Panc1 (cell line): ENCODE measurements at regions not wholly inside any gene's neighbourhood (a gene's known extent, or its start where the extent isn't known, plus 50 kb on each side); places are given as distances from the start of the nearest gene placed in this dataset.

Source experiments
- ATAC-seq: fragments of 200-7000 bp; cut with Tn5 transposase; 2 replicates; pipeline ENCODE4 v1.9.1; 2020; ENCODE audit warnings: mild to moderate bottlenecking, moderate library complexity
- BruUV-seq: library from RNA; stranded (reverse); fragments of 400-500 nt; replicated peaks from 2 replicates; lab custom pipeline; 2021; lab: Mats Ljungman, UMichigan
- CTCF ChIA-PET: fragments of 300-600 bp; sonication (Branson Sonifier 250); formaldehyde crosslinking; loops from one replicate; lab custom pipeline; 2022; ENCODE audit warnings: antibody characterized with exemption; lab: Charles Lee
- POLR2A ChIA-PET: fragments of 300-600 bp; sonication (Branson Sonifier 250); formaldehyde crosslinking; loops from one replicate; lab custom pipeline; 2022; ENCODE audit warnings: antibody characterized with exemption; lab: Charles Lee
- DNase-seq: peaks from one replicate; pipeline ENCODE4 v3.0.0-alpha.2; 2010; ENCODE audit warnings: low read depth, low spot score
- H3K27ac ChIP-seq: 2 replicates; pipeline ENCODE4 v1.5.1; 2011; ENCODE audit warnings: mild to moderate bottlenecking, low read length, inconsistent platforms
- H3K27me3 ChIP-seq: fragments of 200-500 bp; sonication (Bioruptor generic); 2 replicates; pipeline ENCODE4 v1.6.0; 2014; ENCODE audit warnings: low read length, inconsistent platforms; ENCODE audit not compliant: control insufficient read depth, insufficient read depth
- H3K36me3 ChIP-seq: fragments of 200-500 bp; sonication (Bioruptor generic); 2 replicates; pipeline ENCODE4 v1.5.1; 2014; ENCODE audit warnings: inconsistent platforms, mild to moderate bottlenecking, low read length, moderate library complexity; ENCODE audit not compliant: control insufficient read depth, insufficient read depth
- H3K4me1 ChIP-seq: 2 replicates; pipeline ENCODE4 v1.5.1; 2011; ENCODE audit warnings: inconsistent platforms, mild to moderate bottlenecking, low read length, moderate library complexity; ENCODE audit not compliant: control insufficient read depth, insufficient read depth
- H3K4me3 ChIP-seq, 2 experiments: 2 replicates each; pipeline ENCODE4 v1.5.1; 2011 to 2012; ENCODE audit warnings: low read depth in 2 of 2, low read length in 2 of 2, mild to moderate bottlenecking in 2 of 2, inconsistent platforms in 1 of 2, moderate library complexity in 1 of 2
- H3K9me3 ChIP-seq: fragments of 200-500 bp; sonication (Bioruptor generic); 2 replicates; pipeline ENCODE4 v1.5.1; 2014; ENCODE audit warnings: low read depth, mild to moderate bottlenecking, inconsistent platforms, low read length, moderate library complexity; ENCODE audit not compliant: control insufficient read depth, insufficient read depth
- POLR2AphosphoS5 ChIP-seq: IDR thresholded peaks from 2 replicates; pipeline ENCODE4 v1.6.1; 2012; ENCODE audit warnings: mild to moderate bottlenecking, low read depth, low read length, moderate library complexity
- SIN3A ChIP-seq: IDR thresholded peaks from 2 replicates; pipeline ENCODE4 v1.6.1; 2012; ENCODE audit warnings: low read depth, mild to moderate bottlenecking, low read length, moderate library complexity, borderline replicate concordance; ENCODE audit not compliant: insufficient read depth
- TCF7L2 ChIP-seq: IDR thresholded peaks from 2 replicates; pipeline ENCODE4 v1.6.1; 2011; ENCODE audit warnings: mild to moderate bottlenecking, low read depth, low read length, inconsistent platforms
- in situ Hi-C: cut with HindIII; loops from 2 replicates; pipeline ENCODE4 v1.10.0; 2016; ENCODE audit warnings: low sequenced_read_pairs, low pct_unique_long_range_greater_than_20kb
- intact Hi-C: fragments of 100-400 bp; cut with micrococcal nuclease; formaldehyde crosslinking; loops from one replicate; pipeline ENCODE4 v1.10.0; 2022; ENCODE audit not compliant: unreplicated experiment
- TF ChIP-seq, protein P1 (sequence below), 2 experiments: IDR thresholded peaks; 2 replicates each; pipeline ENCODE4 v1.6.1; 2011 to 2012; ENCODE audit warnings: low read depth in 2 of 2, control low read depth in 1 of 2, low read length in 1 of 2, mild to moderate bottlenecking in 1 of 2, moderate library complexity in 1 of 2; ENCODE audit not compliant: insufficient read depth in 1 of 2
- TF ChIP-seq, protein P2 (sequence below): fragments of 450-650 bp; IDR thresholded peaks from 2 replicates; pipeline ENCODE4 v1.5.1; 2017; ENCODE audit warnings: mild to moderate bottlenecking

- Histone ChIP-seq H3K4me1 (no peaks in the 10 kb centered on the region), H3K4me3 (no peak overlapping the region), H3K36me3 (no peaks in the 10 kb centered on the region), H3K27me3 (no peaks in the 10 kb centered on the region), H3K27ac (no peak overlapping the region), H3K9me3 (no peaks in the 10 kb centered on the region)
- intact Hi-C loops, result no loop called here
- ATAC-seq (no peak), DNase-seq (no peak)
- CTCF ChIA-PET, result no interaction called here
- TF ChIP-seq, protein P1, sequence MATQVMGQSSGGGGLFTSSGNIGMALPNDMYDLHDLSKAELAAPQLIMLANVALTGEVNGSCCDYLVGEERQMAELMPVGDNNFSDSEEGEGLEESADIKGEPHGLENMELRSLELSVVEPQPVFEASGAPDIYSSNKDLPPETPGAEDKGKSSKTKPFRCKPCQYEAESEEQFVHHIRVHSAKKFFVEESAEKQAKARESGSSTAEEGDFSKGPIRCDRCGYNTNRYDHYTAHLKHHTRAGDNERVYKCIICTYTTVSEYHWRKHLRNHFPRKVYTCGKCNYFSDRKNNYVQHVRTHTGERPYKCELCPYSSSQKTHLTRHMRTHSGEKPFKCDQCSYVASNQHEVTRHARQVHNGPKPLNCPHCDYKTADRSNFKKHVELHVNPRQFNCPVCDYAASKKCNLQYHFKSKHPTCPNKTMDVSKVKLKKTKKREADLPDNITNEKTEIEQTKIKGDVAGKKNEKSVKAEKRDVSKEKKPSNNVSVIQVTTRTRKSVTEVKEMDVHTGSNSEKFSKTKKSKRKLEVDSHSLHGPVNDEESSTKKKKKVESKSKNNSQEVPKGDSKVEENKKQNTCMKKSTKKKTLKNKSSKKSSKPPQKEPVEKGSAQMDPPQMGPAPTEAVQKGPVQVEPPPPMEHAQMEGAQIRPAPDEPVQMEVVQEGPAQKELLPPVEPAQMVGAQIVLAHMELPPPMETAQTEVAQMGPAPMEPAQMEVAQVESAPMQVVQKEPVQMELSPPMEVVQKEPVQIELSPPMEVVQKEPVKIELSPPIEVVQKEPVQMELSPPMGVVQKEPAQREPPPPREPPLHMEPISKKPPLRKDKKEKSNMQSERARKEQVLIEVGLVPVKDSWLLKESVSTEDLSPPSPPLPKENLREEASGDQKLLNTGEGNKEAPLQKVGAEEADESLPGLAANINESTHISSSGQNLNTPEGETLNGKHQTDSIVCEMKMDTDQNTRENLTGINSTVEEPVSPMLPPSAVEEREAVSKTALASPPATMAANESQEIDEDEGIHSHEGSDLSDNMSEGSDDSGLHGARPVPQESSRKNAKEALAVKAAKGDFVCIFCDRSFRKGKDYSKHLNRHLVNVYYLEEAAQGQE (IDR thresholded peaks at IDR 0.05; ENCODE audit: insufficient read depth in 1 of 2, low read depth in 2 of 2, low read length in 1 of 2), result no peak
- no peak for TF ChIP-seq TCF7L2
- TF ChIP-seq SIN3A, result no peak
- no TSS peak for BruUV-seq
- POLR2A ChIA-PET, result no interaction called here
- in situ Hi-C loops, result no loop called here
Observed at GRCh38 chr9:99690573-99690972, 131.1 kb upstream of the NR4A3 start.

DNA sequence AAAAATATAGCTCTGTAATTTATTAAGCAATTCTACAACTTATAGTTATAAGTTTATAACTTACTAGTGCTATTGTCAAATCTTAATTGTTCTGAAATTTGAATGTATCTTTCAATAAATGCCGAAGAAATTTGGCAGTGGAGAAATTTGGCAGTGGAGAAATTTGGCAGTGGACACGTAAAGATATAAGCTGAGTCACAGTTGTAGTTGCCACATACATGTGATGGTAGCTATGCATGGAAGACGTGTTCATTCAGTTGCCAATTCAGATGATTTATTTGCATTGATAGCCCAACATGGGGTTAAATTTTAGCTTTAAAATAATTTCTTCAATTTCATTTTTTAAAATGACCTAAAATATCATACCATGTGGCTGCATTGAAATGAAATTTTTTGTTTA, 127.8 kb upstream of the NR4A3 start:
- ChIA-PET CTCF (interaction anchor here (0.8 kb wide), 1 partner anchor 64 kb away, joined by 3 read pairs; no protein-coding TSS in a partner anchor), POLR2A (no interaction called here)
- no peak overlapping the region for H3K27ac ChIP-seq
- DNase-seq (no peak), ATAC-seq (no peak)
- H3K36me3 ChIP-seq, result no peaks in the 10 kb centered on the region
- no peak for TF ChIP-seq POLR2AphosphoS5
- TF ChIP-seq, protein P1 (IDR thresholded peaks at IDR 0.05; ENCODE audit: insufficient read depth in 1 of 2, low read depth in 2 of 2, low read length in 1 of 2), result no peak
- TF ChIP-seq, protein P2, sequence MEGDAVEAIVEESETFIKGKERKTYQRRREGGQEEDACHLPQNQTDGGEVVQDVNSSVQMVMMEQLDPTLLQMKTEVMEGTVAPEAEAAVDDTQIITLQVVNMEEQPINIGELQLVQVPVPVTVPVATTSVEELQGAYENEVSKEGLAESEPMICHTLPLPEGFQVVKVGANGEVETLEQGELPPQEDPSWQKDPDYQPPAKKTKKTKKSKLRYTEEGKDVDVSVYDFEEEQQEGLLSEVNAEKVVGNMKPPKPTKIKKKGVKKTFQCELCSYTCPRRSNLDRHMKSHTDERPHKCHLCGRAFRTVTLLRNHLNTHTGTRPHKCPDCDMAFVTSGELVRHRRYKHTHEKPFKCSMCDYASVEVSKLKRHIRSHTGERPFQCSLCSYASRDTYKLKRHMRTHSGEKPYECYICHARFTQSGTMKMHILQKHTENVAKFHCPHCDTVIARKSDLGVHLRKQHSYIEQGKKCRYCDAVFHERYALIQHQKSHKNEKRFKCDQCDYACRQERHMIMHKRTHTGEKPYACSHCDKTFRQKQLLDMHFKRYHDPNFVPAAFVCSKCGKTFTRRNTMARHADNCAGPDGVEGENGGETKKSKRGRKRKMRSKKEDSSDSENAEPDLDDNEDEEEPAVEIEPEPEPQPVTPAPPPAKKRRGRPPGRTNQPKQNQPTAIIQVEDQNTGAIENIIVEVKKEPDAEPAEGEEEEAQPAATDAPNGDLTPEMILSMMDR, result no peak
- TF ChIP-seq SIN3A, result no peak
- no peak for TF ChIP-seq TCF7L2
- H3K27me3 ChIP-seq, result no peaks in the 10 kb centered on the region
- in situ Hi-C loops, result no loop called here
- H3K9me3 ChIP-seq, result no peaks in the 10 kb centered on the region
- no peak overlapping the region for H3K4me3 ChIP-seq
- H3K4me1 ChIP-seq, result no peaks in the 10 kb centered on the region
- BruUV-seq, result no TSS peak
- intact Hi-C loops, result no loop called here
